Activated naive CD8-positive, alpha-beta T cell (primary cell): ENCODE measurements at regions not wholly inside any gene's neighbourhood (a gene's known extent, or its start where the extent isn't known, plus 50 kb on each side); places are given as distances from the start of the nearest gene placed in this dataset.

Experiments
- H3K27ac Mint-ChIP-seq: one replicate; pipeline ENCODE4 v1.8.0; 2021; ENCODE audit warnings: mixed read lengths
- H3K27me3 Mint-ChIP-seq: one replicate; pipeline ENCODE4 v1.8.0; 2021; ENCODE audit warnings: mixed read lengths
- H3K36me3 Mint-ChIP-seq: one replicate; pipeline ENCODE4 v1.8.0; 2021; ENCODE audit warnings: mixed read lengths
- H3K4me1 Mint-ChIP-seq: one replicate; pipeline ENCODE4 v1.8.0; 2021; ENCODE audit warnings: low read depth, mixed read lengths
- H3K4me3 Mint-ChIP-seq: one replicate; pipeline ENCODE4 v1.8.0; 2021; ENCODE audit warnings: mild to moderate bottlenecking, mixed read lengths
- H3K9me3 Mint-ChIP-seq: one replicate; pipeline ENCODE4 v1.8.0; 2021; ENCODE audit warnings: low read depth, mixed read lengths

- peaks cover 17% of the 10 kb centered on the region for H3K27me3 Mint-ChIP-seq
- peaks cover 41% of the 10 kb centered on the region for H3K4me1 Mint-ChIP-seq
- H3K27ac Mint-ChIP-seq: no peak overlapping the region
- no peaks in the 10 kb centered on the region for H3K36me3 Mint-ChIP-seq
- no peaks in the 10 kb centered on the region for H3K9me3 Mint-ChIP-seq
- H3K4me3 Mint-ChIP-seq: no peak overlapping the region
Observed at GRCh38 chr7:22561321-22561811, 61.4 kb upstream of the STEAP1B start.

- Mint-ChIP-seq H3K9me3 (no peaks in the 10 kb centered on the region), H3K27ac (no peak overlapping the region), H3K4me3 (no peak overlapping the region), H3K27me3 (peaks cover 12% of the 10 kb centered on the region), H3K36me3 (no peaks in the 10 kb centered on the region), H3K4me1 (peaks cover 27% of the 10 kb centered on the region)
Observed at GRCh38 chr7:22559829-22560489, 60.0 kb upstream of the STEAP1B start.

- Mint-ChIP-seq H3K36me3 (no peaks in the 10 kb centered on the region), H3K27ac (no peak overlapping the region), H3K4me1 (no peaks in the 10 kb centered on the region), H3K27me3 (peaks cover 9% of the 10 kb centered on the region), H3K4me3 (no peak overlapping the region), H3K9me3 (no peaks in the 10 kb centered on the region)
Observed at GRCh38 chr7:22557167-22557566, 57.2 kb upstream of the STEAP1B start.

GRCh38 chr7:22555476-22555875 is 55.5 kb upstream of the STEAP1B start:
- H3K9me3 Mint-ChIP-seq: no peaks in the 10 kb centered on the region
- no peak overlapping the region for H3K4me3 Mint-ChIP-seq
- H3K27me3 Mint-ChIP-seq: peaks cover 19% of the 10 kb centered on the region
- no peaks in the 10 kb centered on the region for H3K36me3 Mint-ChIP-seq
- H3K4me1 Mint-ChIP-seq: peaks cover 5% of the 10 kb centered on the region
- no peak overlapping the region for H3K27ac Mint-ChIP-seq

- Mint-ChIP-seq H3K4me3 (no peak overlapping the region), H3K36me3 (no peaks in the 10 kb centered on the region), H3K27ac (no peak overlapping the region), H3K4me1 (peaks cover 13% of the 10 kb centered on the region), H3K27me3 (peaks cover 26% of the 10 kb centered on the region), H3K9me3 (no peaks in the 10 kb centered on the region)
Observed at GRCh38 chr7:22554184-22554583, 54.2 kb upstream of the STEAP1B start.

- no peaks in the 10 kb centered on the region for H3K36me3 Mint-ChIP-seq
- H3K4me1 Mint-ChIP-seq: peaks cover 13% of the 10 kb centered on the region
- H3K27ac Mint-ChIP-seq: no peak overlapping the region
- H3K4me3 Mint-ChIP-seq: no peak overlapping the region
- peaks cover 30% of the 10 kb centered on the region for H3K27me3 Mint-ChIP-seq
- H3K9me3 Mint-ChIP-seq: no peaks in the 10 kb centered on the region
Observed at GRCh38 chr7:22551768-22552513, 52.0 kb upstream of the STEAP1B start.

GRCh38 chr7:22550514-22551030 is 50.6 kb upstream of the STEAP1B start:
- H3K27ac Mint-ChIP-seq: no peak overlapping the region

GRCh38 chr7:22549667-22550513 is 49.9 kb upstream of the STEAP1B start:
- H3K4me1 Mint-ChIP-seq: peaks cover 13% of the 10 kb centered on the region
- H3K27me3 Mint-ChIP-seq: peaks cover 36% of the 10 kb centered on the region
- no peaks in the 10 kb centered on the region for H3K9me3 Mint-ChIP-seq
- no peaks in the 10 kb centered on the region for H3K36me3 Mint-ChIP-seq
- no peak overlapping the region for H3K27ac Mint-ChIP-seq
- peak overlapping the region; percentile 79 for H3K4me3 Mint-ChIP-seq

More at GRCh38 chr7:22550514-22551030, 50.6 kb upstream of the STEAP1B start:
- Mint-ChIP-seq H3K9me3 (no peaks in the 10 kb centered on the region), H3K27me3 (peaks cover 36% of the 10 kb centered on the region), H3K36me3 (no peaks in the 10 kb centered on the region), H3K4me3 (no peak overlapping the region), H3K4me1 (peaks cover 13% of the 10 kb centered on the region)
